SW480 (cell line): ENCODE measurements at regions not wholly inside any gene's neighbourhood (a gene's known extent, or its start where the extent isn't known, plus 50 kb on each side); places are given as distances from the start of the nearest gene placed in this dataset.

Source experiments
- DNase-seq: peaks from one replicate; pipeline ENCODE4 v3.0.0-alpha.2; 2016; ENCODE audit warnings: low spot score

DNA sequence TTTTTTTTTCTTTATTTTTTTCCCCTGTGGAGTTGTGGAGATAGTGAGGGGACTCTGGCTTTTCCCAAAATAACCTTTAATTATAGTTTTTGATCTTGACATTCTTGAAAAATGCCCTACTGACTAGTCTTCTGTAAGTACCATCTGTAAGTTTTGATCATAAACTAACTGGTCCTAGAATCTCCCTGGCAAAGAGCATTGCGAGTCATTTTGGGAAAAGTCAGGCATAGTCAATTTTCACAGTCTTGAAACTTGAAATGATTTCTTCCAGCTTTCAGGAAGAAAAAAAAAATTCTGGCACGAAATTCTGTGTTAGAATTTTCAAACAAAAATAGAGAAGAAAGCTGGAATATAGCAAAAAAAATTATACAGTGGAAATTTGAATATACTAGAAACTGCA, 181.2 kb upstream of the SNX7 start:
- DNase-seq, result no peak

DNA sequence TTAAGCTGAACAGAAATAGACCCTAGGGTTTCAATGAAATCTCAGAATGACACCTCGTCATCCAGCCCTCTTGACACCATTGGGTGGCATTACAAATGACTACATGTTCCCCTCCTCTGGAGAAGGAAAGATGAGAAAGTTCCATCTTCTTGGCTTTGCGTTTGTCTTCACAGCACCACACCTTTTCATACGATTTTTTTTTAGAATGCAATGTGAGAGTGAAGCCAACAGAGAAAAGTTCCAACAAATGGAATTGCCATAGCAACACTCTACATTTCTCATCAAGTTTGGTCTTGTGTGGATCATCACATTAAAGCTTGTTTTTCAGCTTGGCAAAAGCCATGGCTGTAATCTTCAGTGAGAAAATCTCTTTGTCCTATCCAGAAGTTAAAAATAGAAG, 183.4 kb upstream of the SNX7 start:
- DNase-seq, result no peak

DNA sequence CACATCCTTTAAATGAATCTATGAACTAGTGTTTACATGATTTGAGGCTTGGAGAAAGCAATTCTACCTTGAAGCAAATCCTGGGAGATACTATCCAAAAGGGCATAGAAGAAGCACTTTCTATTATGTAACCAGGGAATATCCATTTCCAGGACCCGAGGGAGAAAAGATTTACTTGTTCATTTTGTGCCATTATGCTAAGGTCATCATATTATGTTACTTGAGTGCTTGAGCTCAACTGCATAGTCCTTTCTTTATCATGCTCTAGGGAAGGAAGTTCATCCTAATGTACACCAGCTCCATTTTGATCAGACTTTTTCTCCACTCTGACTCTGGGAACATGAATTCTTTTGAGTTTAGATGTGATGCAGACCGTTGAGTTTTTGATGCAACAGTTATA, 188.6 kb upstream of the SNX7 start:
- DNase-seq, result no peak

DNA sequence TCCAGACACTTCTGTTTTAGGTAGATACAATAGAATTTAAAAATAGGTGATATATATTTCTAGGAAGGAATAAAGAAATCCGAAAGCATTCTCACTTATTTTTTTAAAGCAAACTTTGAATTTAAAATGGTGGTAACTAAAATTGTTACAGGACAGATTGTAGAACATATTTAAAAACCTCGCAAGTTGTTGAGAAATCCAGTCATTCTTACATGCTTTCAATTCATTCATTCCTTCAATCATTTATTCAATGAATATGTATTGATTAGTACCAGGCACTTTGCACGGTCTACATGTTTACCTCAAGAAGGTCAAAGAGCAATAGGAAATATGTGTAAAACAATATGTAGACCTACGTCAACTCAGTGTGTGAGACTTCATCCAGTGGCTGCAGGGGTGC, 189.9 kb upstream of the SNX7 start:
- DNase-seq, result no peak

DNA sequence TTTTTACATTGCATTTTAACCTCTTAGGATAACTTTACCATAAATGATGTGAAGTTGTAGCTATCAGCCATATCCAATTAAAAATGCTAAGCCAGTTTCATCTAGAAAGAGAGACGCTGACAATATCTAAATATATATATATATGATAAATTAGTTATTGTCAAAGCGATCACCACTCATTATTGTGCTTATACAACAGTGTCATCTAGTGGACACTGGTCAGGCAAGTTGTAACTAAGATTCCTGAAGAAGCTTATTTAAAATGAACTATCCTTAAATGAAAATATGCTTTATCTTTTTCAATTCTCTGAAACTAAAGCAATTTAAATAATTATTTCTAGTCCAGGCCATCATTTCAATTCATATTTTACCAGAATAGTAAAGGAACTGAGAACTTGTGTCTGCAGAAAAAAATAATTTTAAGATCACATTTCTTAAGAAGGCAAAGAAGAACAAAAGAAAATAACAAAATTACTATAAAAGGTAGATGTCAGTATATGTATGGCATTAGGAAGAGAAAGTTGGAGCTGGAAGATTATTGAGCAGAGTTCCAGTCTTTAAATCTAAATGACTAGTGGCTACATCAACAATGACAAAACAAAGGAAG, 193.3 kb upstream of the SNX7 start:
- DNase-seq, result peak; percentile 42

DNA sequence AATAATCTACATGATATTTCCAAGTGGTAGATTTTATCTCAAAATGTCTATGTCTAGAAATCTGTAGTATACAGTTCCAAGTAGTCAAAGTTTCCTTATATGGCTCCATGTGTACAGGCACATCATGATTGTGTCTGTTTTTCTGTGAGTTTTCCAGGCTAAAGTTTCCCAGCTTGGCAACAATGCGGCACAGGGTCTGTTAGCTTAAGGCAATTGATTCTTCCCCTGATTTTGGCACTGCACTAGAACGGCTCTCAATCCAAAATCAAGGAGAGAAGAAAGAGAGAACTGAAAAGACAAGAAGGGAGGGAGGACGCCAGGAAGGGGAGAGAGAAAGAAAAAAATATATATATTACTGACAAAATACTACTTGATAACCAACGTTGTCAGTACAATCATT, 193.9 kb upstream of the SNX7 start:
- no peak for DNase-seq

DNA sequence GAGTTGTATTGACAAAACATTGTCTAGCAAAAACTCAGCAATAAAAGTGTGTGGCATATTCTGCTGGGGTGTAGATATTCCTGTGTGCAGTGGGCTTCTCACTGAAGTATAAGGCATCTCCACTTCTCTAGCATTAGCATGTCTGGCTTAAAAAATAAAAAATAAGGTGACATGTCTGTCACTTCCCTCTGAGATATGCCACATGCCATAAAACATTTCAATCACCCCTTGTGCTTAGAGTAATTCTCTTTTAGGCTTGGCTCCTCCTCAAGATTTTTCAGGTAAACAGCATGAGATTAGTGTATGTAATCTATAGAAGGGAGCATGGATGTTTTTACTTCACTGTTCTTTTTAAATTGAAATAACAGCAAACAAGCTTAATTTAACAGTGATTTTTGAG, 194.4 kb upstream of the SNX7 start:
- DNase-seq, result no peak

DNA sequence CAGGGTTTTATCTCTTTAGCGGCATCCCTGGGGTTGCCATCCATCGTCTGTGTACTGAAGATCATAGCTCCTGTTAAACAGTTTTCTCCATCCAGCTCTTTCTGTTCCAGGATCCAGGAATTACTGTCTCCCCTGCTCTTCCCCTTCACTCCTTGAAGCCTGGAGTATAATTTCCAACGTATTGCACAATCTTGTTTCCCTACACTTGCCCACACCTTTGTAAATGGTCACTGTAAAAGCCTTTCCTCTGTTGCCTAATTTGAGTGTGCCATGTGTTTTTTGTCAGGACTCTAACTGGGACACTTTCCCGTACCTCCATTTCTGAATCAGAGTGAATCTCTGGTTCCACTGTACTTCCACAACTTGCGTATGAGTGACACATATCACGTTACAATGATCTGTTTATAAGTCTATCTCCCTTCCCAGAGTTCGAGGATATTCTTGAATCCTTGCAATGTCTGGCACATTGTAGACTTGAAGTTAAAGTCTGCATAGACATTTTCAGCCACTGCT, 199.6 kb upstream of the SNX7 start:
- no peak for DNase-seq

DNA sequence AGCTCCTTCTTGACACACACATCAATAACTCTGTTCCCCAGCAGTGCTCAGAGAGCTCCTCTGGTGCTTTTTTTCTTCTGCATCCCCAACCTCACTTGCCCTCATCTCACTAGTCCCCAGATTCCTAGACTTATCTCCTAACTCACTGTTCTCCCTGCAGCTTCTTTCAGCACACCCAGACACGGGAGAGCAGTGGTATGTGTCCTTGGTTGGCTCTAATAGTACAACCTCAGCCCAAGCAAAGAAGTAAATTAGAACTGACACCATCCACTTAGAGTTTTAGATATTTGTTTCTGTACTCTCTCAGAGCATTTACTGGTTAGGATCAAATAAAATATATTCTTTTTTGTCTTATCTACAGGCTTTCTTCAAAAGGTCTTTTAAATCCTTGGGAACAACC, 201.4 kb upstream of the SNX7 start:
- no peak for DNase-seq

DNA sequence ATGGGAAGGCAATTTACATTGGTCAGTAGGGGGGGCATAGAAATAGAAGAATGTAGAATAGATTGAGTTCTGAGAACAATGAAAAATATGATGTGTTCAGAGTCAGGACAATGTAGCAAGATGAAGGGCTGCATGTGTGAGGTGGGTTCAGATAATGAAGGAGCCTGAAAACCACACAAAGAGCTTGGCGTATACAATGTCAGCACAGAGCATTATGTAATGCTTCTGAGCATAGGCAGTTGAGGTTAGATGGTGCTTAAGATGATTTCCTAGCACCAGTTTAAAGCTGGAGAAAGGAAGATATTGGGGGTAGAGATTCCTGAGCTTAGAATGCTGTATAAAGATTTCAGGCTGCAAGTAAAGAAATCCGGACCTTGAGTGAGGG, 202.0 kb upstream of the SNX7 start:
- no peak for DNase-seq

DNA sequence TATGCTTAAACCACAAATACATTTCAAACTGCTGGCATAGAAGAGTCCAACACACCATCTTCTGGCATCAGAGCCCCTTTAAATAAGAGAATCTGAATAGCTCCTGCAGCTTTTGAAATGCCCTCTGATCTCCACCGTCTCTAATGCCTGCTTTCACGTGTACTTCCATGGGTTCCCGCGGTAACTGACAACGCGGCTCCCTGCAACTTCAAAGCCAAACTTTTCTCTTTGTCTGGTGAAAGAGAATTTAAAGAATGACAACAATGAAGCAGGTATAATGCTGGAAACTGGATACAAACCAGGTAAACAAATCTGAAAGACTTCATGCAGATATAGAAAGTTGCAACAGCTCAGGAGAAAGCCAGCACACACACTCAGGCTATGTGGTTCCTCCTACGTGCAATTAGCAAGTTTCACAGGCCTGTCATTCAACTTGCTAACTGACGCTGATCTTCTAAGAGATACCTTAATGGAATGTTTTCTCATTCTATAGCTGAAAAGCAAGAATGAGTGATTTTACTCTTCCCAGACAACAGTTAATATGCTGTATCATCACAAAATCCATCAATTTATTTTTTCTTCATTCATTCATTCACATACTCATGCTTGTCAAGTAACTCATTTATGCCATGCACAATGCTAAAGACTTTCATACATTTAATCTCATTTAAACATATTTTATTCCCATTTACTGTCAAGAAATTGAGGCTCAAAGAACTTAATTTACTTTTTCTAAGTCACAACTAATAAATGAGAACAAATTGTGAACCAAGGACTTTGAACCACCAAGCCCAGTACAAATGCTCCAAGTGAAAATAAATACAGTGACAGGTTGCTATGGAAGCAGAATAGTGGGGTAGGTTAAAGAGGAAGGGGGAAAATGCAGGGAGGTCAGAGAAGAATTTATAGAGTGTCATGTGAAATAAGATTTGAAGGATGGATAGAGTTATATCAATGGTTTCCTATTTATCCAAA, 202.7 kb upstream of the SNX7 start:
- peak; percentile 80 for DNase-seq

DNA sequence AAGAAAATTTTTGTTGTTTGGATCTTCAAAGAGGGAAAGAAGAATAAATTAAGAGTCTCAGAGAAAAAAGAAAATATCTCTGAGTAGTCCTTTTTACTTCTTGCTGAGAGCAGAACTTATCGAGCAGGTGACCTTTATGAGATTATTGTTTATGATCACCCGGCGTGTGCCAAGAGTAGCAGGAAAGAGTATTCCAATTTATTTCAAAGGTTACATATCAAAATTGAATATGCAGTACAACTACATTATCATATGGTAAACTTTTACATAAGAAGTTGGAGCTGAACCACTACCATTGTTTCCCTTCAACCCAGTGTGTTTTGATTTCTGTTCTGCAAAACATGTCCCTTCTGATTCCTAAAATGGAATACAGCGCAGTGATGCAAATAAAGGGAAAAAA, 204.3 kb upstream of the SNX7 start:
- no peak for DNase-seq

DNA sequence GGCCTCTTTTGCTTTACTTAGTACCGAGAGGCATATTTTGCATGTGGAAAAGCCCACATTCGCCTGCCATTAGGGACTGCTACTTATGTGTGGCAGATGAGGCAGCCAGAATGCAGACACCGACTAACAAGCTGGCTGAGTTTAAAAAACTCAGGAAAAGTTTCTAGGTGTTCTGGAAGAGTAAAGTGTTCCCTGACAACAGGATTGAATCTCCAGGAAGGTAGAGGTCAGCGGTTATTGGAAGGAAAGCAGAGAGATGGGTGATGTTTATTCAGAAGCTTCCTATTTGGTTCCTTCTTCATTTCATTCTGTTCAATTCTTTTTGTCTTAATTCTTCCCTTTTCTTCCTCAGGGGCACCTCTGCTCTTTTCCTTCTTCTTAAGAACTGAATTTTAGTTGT, 206.9 kb upstream of the SNX7 start:
- no peak for DNase-seq

DNA sequence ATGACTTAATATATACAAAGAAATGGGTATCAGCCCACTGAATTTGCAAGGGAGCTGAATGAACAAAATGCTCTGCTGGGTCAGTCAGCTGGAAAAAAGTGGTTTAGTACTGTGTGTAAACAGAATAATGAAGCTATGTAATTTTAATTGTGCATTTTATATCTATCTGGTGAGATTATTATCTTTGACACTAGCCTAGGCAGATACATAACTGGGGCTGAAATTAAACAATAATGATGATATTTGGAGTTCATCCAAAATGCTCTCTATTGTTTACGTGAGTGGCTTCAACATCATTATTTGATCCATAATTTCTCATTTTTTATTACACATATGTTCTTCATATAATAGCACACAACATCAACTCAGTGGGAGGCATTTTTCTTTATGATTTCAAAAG, 208.5 kb upstream of the SNX7 start:
- no peak for DNase-seq

DNA sequence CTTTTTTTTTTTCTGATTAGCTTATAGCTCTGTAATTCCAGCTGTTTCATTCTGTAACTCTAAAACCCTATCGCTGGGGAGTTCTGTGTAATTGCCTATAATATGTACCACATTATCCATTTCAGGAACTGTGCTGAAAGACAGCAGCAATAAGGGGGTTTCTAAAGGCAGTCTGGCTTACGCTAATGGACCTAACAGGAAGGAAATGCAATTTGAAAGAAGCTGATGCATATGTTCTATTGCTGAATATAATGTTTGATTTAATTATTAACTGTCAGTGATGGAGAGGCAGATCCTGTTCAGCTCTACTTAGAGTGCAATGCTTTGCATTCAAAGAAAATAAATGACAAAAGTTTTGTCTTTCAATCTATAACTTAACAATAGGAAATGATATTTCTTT, 209.4 kb upstream of the SNX7 start:
- DNase-seq, result no peak

DNA sequence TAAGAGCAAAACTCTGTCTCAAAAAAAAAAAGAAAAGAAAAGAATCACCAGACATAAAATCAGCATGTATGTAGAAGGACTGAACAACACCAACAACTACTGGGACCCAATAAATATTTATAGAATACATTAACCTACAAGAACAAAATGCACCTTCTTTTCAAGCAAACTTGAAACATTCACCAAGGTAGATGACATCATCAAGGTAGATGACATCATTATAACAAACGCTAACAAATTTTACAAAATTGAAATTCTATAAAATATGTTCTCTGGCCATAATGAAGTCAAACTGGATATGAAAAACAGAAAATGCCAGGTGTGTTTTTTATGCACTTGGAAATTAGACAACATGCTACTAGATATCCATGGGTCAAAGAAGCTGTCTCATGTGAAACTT, 220.2 kb upstream of the SNX7 start:
- DNase-seq, result no peak

DNA sequence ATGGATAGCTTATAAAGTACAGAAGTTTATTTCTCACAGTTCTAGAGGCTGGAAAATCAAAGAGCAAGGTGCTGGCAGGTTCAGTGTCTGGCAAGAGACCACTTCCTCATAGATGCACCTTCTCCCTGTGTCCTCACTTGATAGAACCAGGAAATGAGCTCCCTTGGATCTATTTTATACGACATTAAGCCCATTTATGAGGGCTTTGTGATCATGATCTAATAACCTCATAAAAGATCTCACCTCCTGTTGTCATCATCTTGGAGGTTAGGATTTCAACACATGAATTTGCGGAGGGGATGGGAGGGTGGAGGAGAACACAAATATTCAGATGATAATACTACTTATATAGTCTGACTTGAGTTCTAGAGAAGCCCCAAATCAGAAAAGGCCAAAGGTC, 222.1 kb upstream of the SNX7 start:
- no peak for DNase-seq

DNA sequence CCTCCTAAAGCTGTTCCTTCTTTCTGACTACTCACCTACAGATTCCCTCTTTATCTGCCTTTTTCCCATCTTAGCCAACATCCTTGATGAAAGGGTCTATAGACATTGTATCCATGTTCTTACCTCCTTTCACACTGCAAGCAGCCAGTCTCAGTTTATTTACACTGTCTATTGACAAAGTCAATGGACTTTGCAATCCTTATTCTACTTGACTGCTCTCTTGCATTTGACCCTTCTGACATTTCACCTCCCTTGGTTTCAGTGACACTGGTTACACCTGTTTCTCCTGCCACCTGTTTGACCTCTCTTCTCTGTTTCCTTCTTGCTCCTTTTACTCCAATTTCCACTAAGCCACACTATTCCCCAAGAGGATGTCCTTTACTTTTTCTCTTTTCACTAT, 224.0 kb upstream of the SNX7 start:
- DNase-seq, result no peak

DNA sequence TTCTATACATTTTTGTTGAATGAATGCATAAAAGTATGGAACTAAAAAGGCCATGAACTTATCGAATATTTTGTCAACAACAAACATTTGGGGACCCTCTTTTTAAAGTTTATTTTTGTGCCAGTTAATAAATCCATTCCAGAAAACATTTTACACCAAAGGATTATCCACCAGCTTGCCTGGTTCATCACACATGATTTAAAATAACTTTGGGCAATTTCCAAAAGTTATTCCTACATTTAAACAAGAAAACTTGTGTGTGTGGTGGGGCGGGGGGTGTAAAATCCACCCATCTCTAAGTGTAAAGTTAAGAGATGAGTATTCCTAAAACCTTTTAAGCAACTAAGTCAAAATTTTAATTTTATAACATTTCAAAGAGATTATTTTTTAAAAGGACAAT, 224.5 kb upstream of the SNX7 start:
- no peak for DNase-seq

DNA sequence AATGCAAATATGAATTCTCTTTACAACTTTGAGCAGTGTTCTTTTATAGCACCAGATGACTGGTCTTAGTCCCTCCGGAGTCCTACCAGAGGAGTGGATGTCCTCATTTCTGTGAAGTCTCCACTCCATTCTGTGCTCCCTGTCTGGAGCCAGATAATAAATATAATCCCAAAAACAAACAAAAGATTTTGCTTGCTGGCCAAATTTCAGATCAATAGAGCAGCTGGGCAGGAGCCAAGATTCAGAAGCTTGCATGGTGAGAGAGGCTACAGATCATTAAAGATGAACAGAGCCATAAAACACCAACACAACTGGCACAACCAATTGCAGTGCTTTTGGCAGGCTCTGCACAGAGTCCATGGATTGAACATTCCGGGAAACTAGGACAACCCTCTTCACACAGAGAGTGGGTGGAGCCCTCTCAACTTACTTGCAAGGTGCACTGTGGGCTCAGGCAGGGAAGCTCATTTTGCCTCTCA, 231.5 kb upstream of the SNX7 start:
- no peak for DNase-seq

DNA sequence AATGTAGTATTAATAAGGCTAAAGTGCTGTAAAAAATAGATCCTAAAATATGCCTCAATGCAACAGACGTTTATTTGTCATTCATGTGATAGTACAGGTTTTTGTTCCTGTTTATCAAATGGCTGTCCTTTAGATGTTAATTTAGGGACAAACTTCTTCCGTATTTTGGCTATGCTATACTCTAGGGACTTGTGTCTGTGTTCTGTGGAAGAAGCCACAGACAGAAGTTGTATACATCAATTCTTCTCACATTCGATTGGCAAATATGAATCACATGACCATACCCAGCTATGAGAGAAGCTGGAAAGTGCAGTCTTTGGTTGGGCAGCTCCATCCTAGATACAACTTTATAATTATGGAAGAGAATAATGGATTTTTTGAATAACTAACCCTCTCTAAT, 232.7 kb upstream of the SNX7 start:
- no peak for DNase-seq

DNA sequence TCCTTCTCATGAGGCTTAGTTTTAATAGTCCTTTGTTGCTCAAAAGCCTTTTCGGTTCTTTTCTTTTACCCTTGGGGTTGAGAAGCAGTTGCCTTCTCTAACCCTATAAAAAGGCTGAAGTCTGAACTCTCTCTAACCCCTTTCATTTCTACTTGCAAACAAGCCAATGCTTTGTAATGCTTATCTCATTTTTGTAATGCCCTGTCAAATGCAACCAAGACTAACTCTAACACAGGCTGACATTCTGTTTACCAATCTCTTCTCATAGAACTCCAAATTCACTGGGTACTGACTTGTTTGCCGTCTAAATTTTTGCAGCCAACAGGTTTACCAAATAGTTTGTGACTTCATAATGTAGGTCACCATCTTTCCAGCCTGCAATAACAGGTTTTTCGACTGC, 233.9 kb upstream of the SNX7 start:
- no peak for DNase-seq

DNA sequence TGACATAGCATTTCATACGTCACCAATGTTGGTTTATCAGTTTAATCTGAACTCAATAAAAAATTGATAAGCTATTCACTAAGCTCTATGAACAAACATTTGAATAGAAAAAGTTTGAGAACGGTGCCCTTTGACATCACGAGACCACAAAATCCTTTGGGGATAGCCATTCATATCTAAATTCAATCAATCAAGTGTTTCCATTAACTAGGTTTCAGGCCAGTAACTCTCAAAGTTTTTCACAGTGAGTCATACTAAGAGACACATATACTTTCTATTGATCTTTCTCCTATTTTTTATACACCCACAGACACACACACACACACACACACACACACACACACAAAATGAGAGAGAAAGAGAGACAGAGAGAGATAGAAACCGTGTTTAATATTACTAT, 235.4 kb upstream of the SNX7 start:
- DNase-seq, result no peak

DNA sequence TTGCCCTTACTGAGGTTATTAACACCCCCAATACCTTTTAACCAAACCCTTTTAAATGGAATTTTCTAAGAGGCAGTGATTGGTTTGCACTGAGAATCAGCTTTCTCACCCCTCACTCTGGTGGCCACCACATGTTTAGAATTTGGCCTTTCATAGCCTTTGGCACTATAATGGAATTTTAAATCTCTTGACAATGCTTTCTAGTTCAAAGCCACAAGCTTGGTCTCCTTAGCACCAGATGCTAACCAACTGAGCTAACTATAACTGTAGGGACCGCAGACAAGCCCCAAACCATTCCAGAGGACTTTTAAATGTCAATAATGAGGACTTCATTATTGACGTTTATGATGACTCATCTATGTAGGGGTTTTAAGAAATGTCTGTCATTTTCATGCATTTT, 238.7 kb upstream of the SNX7 start:
- peak; percentile 14 for DNase-seq
